Left kidney (tissue), 1 donor: ENCODE measurements at regions not wholly inside any gene's neighbourhood (a gene's known extent, or its start where the extent isn't known, plus 50 kb on each side); places are given as distances from the start of the nearest gene placed in this dataset.

Source experiments
- DNase-seq: peaks from one replicate; pipeline ENCODE4 v3.0.0-alpha.2; 2013

DNA sequence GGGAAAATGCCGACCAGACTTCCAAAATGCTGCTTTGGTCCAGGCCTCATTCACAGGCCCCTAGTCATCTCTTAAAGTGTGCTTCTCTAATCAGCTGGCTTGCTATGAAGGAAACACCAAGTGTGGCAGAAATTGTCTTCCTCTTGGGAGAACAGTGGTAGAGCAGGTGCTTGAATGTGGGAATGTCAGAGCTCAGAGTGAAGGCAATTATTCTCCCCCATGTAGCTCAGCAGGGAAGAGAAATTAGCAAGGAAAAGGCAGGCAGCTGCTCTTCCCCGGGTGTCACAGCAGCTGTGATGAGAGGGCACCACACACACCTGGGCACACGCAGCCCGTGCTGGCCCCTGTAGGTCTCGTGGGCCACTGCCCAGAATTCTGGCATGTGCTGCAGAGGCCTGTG is 358.5 kb downstream of the WDR72 start:
- DNase-seq, result no peak

- DNase-seq, result no peak
Observed at GRCh38 chr15:53397041-53397616, 362.3 kb downstream of the WDR72 start.

DNA sequence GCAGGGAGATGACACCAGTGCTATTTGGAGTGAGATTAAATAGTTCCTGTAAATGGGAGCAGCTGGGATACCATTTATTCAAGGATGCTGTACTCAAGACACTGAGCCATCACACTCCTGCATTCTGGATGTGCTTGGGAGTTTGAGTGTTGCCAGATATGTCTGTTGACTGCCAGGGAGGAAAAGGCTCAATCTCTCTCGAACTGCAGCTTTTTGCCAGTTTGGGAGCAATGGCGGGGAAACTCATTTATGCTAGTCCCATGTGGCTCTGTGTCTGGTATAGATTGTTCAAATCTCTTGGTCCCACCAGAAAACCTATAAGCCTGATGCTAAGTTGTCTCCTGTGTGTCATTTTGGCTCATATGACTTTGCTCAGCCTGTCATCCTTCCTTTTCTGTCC is 363.6 kb downstream of the WDR72 start:
- no peak for DNase-seq

- DNase-seq, result no peak
Observed at GRCh38 chr15:53390549-53390948, 368.9 kb downstream of the WDR72 start.

- no peak for DNase-seq
Observed at GRCh38 chr15:53389271-53390037, 370.0 kb downstream of the WDR72 start.

- DNase-seq, result no peak
Observed at GRCh38 chr15:53384417-53384816, 375.0 kb downstream of the WDR72 start.

- no peak for DNase-seq
Observed at GRCh38 chr15:53378096-53378800, 381.2 kb downstream of the WDR72 start.

- no peak for DNase-seq
Observed at GRCh38 chr15:53367740-53368139, 391.7 kb downstream of the WDR72 start.

DNA sequence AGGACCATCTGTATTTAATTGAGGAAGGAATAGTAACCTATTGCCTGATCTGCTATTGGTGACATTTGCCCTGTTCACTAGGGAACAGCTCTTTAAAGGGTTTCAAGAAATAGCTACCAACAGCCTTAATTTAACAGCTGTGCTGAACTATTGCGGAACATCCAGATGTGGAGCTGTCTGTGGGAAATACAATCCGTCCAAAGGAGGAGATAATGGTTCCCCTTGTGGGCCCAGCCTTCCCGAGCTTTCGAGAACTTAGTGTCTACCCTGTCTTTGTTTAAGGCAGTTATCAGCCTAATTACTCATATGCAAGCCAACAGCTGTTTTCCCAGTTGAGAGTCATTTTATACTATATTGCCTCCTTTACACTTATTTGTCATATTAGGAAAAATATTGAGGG is 398.6 kb downstream of the WDR72 start:
- no peak for DNase-seq

- DNase-seq, result no peak
Observed at GRCh38 chr15:53359038-53359437, 400.4 kb downstream of the WDR72 start.

- no peak for DNase-seq
Observed at GRCh38 chr15:53354874-53355273, 404.6 kb downstream of the WDR72 start.

GRCh38 chr15:53351373-53351772 is 408.1 kb downstream of the WDR72 start:
- no peak for DNase-seq

DNA sequence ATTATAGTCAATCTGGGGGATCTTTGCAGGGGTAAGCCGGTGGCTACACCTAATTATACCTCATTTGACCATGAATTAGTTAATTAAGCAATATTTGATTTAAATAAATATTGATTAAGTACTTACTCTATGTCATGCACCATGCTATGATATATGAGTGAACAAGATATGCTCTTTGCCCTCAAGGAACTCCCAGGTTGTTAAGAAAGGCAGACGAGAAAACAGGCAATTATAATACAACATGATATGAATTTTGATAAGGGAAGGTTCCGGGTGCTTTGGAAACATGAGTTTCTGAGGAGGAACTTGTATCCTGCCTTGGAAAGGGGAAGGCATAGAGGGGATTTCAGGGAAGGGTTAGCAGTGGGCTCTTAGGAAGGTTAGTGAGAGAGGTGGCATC is 412.9 kb downstream of the WDR72 start:
- DNase-seq, result no peak

DNA sequence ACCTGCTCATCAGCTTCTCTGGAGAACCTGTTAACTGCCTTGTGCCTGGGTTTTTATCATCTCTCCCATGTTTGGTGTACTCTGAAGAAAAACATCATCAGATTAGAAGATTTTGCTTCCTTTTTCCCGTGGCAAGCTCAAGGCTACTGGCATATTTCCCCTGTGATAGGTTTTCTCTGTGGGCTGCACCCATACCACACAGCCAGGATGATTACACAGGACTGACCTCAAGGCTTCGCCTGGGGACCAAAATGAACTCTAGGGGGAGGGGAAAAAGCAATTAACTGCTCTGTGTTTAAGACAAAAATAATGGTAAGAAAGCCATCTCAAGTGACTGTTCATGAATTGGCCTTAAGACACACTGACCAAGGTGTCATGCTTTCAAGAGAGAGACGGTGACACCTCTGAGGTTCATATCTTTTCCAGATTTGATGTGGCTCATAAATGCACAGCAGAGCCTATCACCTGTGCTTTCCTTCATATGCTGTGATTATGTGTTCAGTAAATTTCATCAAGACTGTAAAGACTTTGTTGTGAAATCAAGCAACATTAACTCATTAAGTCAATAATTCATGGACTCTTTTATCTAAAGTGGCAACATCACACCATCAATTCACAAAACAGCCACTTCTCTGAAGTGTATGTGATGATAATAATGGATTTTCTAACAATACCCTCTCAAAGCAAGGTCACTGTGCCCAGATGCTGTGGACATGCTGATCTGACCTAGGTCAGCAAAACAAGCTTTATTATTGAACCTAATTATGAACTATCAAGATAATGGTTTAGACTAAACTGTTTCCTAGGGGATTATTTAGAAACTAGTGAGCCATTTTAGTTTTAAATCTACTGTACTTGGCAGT is 427.9 kb downstream of the WDR72 start:
- no peak for DNase-seq

DNA sequence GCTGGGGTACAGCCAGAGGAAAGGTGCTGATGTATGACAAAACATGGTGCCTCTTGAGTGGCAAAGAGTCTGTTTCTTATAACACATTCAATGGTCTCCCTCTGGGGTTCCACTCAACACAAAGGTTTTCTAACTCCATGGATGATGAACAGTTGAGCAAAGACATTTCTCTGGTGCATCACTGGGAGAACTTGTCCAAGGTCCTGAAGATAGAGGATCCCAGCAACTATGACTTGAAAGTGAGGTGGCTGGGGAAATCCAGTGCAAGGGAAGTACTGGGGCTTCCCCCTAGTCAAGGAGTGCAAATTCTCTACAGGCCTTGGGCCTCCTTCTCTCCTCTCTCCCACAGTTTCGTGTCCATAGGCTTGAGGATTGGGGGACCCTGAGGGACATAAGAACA is 431.1 kb downstream of the WDR72 start:
- DNase-seq, result no peak

DNA sequence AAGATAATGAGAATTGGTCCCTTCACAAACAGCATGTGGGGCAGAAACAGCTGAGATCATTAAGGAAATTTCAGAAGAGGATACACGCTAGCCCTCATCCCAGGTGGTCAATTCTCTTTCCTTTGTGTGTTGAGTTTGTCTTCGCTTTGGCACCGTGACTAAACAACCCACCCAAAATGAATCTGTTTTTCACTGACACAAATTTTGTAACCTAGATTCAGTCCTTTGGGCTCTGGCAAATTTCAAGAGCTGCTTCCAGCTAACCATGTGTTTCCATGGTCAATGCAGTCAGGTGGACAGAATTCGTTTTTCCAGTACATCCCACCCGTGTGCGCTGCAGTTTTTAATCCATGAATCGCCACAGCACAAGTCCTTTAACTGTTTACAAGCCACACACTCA is 435.4 kb downstream of the WDR72 start:
- no peak for DNase-seq

DNA sequence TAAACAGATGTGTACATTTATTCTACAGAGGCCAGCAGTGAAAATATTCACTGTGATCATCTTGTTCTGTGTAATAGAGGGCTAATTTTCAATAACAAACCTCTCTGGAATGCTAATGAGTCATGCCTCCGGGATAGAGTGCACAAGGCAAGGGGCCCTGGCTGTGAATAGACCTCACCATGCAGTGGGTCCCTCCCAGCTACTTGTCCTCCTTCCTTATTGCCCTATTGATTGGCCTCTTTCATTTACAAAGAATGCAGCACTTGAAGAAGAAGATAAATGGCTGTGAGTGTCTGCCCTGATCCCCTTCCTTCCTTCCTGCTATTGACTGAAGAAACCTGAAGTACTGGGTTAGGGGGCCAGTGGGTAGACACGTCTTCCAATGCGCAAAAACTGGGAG is 436.3 kb downstream of the WDR72 start:
- DNase-seq, result no peak

DNA sequence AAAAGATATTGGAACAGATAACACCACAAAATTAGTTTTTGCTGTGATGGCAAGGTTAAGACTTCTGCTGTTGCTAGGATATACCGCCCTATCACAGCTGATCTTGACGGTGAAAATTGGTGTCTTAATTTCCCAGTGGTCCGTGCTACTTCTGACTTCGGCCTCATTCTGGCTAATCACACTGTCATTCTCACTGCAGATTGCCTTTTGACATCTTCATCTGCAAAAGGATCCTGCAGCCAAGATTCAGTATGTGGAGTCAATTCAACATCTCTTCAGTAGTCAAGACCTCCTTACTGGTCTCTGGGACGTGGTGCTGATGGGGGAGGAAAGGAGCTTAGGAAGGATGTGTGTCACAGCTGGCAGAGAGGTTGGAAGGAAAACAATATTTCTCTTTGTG is 438.6 kb downstream of the WDR72 start:
- DNase-seq, result no peak

GRCh38 chr15:53312707-53313106 is 446.8 kb downstream of the WDR72 start:
- no peak for DNase-seq

- no peak for DNase-seq
Observed at GRCh38 chr15:53310709-53311108, 448.8 kb downstream of the WDR72 start.

DNA sequence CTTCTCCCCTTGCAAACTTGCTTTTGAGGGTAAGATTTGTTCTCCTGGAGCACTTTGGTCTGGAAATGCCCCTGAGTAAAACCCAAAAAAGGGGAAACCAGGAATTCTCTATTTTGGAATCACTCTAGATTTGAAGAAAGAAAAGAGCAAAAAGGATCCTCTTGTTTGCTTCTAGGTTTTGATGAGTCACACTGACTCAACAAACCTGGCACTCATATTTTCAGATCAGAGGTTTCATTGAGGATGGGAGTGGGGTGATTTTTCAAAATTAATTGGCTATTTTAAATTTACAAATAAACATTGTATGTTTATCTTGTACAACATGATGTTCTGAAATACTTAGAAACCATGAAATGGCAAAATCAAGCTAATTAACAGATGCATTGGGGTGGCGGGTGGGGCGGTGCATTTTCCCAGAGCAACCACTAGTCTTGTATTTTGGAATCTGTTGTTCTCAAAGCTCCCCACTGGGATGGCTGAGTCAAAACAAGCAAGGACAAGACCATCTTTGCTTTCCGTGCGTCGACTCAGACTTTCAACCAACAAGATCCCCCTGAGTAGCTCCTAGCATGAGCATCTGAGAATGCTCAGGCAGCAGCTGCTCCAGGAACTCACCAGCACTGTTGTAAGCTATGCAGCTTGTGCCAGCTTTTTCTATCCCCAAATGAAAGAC is 451.4 kb downstream of the WDR72 start:
- DNase-seq, result no peak

- DNase-seq, result no peak
Observed at GRCh38 chr15:53305554-53305953, 453.9 kb downstream of the WDR72 start.
